SK-N-SH treated with all-trans-retinoic acid at 6 μM for 48 hours (cell line): ENCODE measurements at regions not wholly inside any gene's neighbourhood (a gene's known extent, or its start where the extent isn't known, plus 50 kb on each side); places are given as distances from the start of the nearest gene placed in this dataset.

Experiments used
- ATAC-seq: fragments of 200-7000 bp; cut with Tn5 transposase; 3 replicates; pipeline ENCODE4 v1.9.1; 2020; ENCODE audit warnings: mild to moderate bottlenecking, moderate library complexity
- ARNTL ChIP-seq: fragments of 450-650 bp; formaldehyde crosslinking; IDR thresholded peaks from 2 replicates; pipeline ENCODE4 v1.5.0; 2020; ENCODE audit warnings: low read depth, mild to moderate bottlenecking, moderate library complexity, borderline replicate concordance
- BACH2 ChIP-seq: fragments of 250-450 bp; sonication (Bioruptor Pico); IDR thresholded peaks from 2 replicates; pipeline ENCODE4 v1.9.0; 2021; ENCODE audit warnings: mild to moderate bottlenecking, borderline replicate concordance
- CREB5 ChIP-seq: fragments of 250-450 bp; sonication (Bioruptor Pico); IDR thresholded peaks from 2 replicates; pipeline ENCODE4 v1.5.1; 2020; ENCODE audit warnings: low read depth, mild to moderate bottlenecking, moderate library complexity
- CSDC2 ChIP-seq: fragments of 250-450 bp; sonication (Bioruptor Pico); IDR thresholded peaks from 2 replicates; pipeline ENCODE4 v1.5.0; 2020; ENCODE audit warnings: mild to moderate bottlenecking, moderate library complexity
- GLIS3 ChIP-seq: fragments of 250-450 bp; sonication (Bioruptor Pico); IDR thresholded peaks from 2 replicates; pipeline ENCODE4 v1.5.0; 2020; ENCODE audit warnings: mild to moderate bottlenecking, moderate library complexity
- ISL1 ChIP-seq: fragments of 250-450 bp; sonication (Bioruptor Pico); IDR thresholded peaks from 2 replicates; pipeline ENCODE4 v2.1.2; 2022; ENCODE audit warnings: mild to moderate bottlenecking, moderate library complexity
- OSR1 ChIP-seq: fragments of 250-450 bp; sonication (Bioruptor Pico); IDR thresholded peaks from 2 replicates; pipeline ENCODE4 v1.8.0; 2022; ENCODE audit warnings: moderate library complexity, mild to moderate bottlenecking, inconsistent platforms
- PPARA ChIP-seq: fragments of 250-450 bp; sonication (Bioruptor Pico); IDR thresholded peaks from 2 replicates; pipeline ENCODE4 v1.5.0; 2020; ENCODE audit warnings: mild to moderate bottlenecking, borderline replicate concordance
- RARB ChIP-seq: fragments of 250-450 bp; sonication (Bioruptor Pico); IDR thresholded peaks from 2 replicates; pipeline ENCODE4 v1.8.0; 2021; ENCODE audit warnings: mild to moderate bottlenecking, moderate library complexity
- SNAI2 ChIP-seq: fragments of 250-450 bp; sonication (Bioruptor Pico); IDR thresholded peaks from 2 replicates; pipeline ENCODE4 v1.5.0; 2020; ENCODE audit warnings: mild to moderate bottlenecking, moderate library complexity
- TCF4 ChIP-seq: fragments of 250-450 bp; sonication (Bioruptor Pico); IDR thresholded peaks from 2 replicates; pipeline ENCODE4 v1.8.0; 2021; ENCODE audit warnings: mild to moderate bottlenecking, moderate library complexity, borderline replicate concordance
- TOX ChIP-seq: fragments of 250-450 bp; sonication (Bioruptor Pico); IDR thresholded peaks from 2 replicates; pipeline ENCODE4 v1.8.0; 2021; ENCODE audit warnings: mild to moderate bottlenecking, moderate library complexity, borderline replicate concordance
- ZFP30 ChIP-seq: fragments of 450-650 bp; formaldehyde crosslinking; IDR thresholded peaks from 2 replicates; pipeline ENCODE4 v1.5.0; 2022; ENCODE audit warnings: mild to moderate bottlenecking, moderate library complexity
- ZNF565 ChIP-seq: fragments of 450-650 bp; formaldehyde crosslinking; conservative IDR thresholded peaks from 2 replicates; pipeline ENCODE4 v1.5.0; 2020; ENCODE audit warnings: low read depth, mild to moderate bottlenecking, moderate library complexity
- ZNF70 ChIP-seq: fragments of 450-650 bp; formaldehyde crosslinking; IDR thresholded peaks from 2 replicates; pipeline ENCODE4 v1.5.0; 2020; ENCODE audit warnings: mild to moderate bottlenecking, moderate library complexity
- ZNF8 ChIP-seq: fragments of 450-650 bp; formaldehyde crosslinking; IDR thresholded peaks from 2 replicates; pipeline ENCODE4 v1.5.0; 2020; ENCODE audit warnings: mild to moderate bottlenecking, moderate library complexity
- TF ChIP-seq, protein P1 (sequence below): fragments of 250-450 bp; sonication (Bioruptor Pico); IDR thresholded peaks from 2 replicates; pipeline ENCODE4 v1.8.0; 2020; ENCODE audit warnings: mild to moderate bottlenecking, moderate library complexity, borderline replicate concordance
- TF ChIP-seq, protein P2 (sequence below): fragments of 250-450 bp; sonication (Bioruptor Pico); IDR thresholded peaks from 2 replicates; pipeline ENCODE4 v1.5.0; 2020; ENCODE audit warnings: mild to moderate bottlenecking, moderate library complexity
- TF ChIP-seq, protein P3 (sequence below): fragments of 250-450 bp; sonication (Bioruptor Pico); IDR thresholded peaks from 2 replicates; pipeline ENCODE4 v1.8.0; 2021; ENCODE audit warnings: low read depth, mild to moderate bottlenecking, moderate library complexity, borderline replicate concordance
- TF ChIP-seq, protein P4 (sequence below): fragments of 250-450 bp; sonication (Bioruptor Pico); IDR thresholded peaks from 2 replicates; pipeline ENCODE4 v1.5.1; 2021; ENCODE audit warnings: mild to moderate bottlenecking, moderate library complexity

GRCh38 chr11:111000400-111001080 is 245.0 kb upstream of the POU2AF2 start:
- TF ChIP-seq, protein P1, sequence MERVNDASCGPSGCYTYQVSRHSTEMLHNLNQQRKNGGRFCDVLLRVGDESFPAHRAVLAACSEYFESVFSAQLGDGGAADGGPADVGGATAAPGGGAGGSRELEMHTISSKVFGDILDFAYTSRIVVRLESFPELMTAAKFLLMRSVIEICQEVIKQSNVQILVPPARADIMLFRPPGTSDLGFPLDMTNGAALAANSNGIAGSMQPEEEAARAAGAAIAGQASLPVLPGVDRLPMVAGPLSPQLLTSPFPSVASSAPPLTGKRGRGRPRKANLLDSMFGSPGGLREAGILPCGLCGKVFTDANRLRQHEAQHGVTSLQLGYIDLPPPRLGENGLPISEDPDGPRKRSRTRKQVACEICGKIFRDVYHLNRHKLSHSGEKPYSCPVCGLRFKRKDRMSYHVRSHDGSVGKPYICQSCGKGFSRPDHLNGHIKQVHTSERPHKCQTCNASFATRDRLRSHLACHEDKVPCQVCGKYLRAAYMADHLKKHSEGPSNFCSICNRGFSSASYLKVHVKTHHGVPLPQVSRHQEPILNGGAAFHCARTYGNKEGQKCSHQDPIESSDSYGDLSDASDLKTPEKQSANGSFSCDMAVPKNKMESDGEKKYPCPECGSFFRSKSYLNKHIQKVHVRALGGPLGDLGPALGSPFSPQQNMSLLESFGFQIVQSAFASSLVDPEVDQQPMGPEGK = no peak
- TF ChIP-seq, protein P2, sequence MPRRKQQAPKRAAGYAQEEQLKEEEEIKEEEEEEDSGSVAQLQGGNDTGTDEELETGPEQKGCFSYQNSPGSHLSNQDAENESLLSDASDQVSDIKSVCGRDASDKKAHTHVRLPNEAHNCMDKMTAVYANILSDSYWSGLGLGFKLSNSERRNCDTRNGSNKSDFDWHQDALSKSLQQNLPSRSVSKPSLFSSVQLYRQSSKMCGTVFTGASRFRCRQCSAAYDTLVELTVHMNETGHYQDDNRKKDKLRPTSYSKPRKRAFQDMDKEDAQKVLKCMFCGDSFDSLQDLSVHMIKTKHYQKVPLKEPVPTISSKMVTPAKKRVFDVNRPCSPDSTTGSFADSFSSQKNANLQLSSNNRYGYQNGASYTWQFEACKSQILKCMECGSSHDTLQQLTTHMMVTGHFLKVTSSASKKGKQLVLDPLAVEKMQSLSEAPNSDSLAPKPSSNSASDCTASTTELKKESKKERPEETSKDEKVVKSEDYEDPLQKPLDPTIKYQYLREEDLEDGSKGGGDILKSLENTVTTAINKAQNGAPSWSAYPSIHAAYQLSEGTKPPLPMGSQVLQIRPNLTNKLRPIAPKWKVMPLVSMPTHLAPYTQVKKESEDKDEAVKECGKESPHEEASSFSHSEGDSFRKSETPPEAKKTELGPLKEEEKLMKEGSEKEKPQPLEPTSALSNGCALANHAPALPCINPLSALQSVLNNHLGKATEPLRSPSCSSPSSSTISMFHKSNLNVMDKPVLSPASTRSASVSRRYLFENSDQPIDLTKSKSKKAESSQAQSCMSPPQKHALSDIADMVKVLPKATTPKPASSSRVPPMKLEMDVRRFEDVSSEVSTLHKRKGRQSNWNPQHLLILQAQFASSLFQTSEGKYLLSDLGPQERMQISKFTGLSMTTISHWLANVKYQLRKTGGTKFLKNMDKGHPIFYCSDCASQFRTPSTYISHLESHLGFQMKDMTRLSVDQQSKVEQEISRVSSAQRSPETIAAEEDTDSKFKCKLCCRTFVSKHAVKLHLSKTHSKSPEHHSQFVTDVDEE (CRISPR knock-in tag) = no peak
- TF ChIP-seq ZFP30 (CRISPR knock-in tag) (no peak), SNAI2 (CRISPR knock-in tag) (no peak), TCF4 (no peak), GLIS3 (CRISPR knock-in tag) (no peak), OSR1 (CRISPR knock-in tag) (no peak), PPARA (CRISPR knock-in tag) (no peak), ARNTL (no peak), ZNF70 (CRISPR knock-in tag) (no peak), CSDC2 (CRISPR knock-in tag) (no peak), CREB5 (CRISPR knock-in tag) (no peak), ZNF8 (CRISPR knock-in tag) (no peak), ZNF565 (CRISPR knock-in tag) (no peak), TOX (CRISPR knock-in tag) (no peak), BACH2 (CRISPR knock-in tag) (no peak), RARB (no peak)
- TF ChIP-seq, protein P3, sequence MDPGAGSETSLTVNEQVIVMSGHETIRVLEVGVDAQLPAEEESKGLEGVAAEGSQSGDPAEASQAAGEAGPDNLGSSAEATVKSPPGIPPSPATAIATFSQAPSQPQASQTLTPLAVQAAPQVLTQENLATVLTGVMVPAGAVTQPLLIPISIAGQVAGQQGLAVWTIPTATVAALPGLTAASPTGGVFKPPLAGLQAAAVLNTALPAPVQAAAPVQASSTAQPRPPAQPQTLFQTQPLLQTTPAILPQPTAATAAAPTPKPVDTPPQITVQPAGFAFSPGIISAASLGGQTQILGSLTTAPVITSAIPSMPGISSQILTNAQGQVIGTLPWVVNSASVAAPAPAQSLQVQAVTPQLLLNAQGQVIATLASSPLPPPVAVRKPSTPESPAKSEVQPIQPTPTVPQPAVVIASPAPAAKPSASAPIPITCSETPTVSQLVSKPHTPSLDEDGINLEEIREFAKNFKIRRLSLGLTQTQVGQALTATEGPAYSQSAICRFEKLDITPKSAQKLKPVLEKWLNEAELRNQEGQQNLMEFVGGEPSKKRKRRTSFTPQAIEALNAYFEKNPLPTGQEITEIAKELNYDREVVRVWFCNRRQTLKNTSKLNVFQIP (CRISPR knock-in tag) = no peak
- TF ChIP-seq, protein P4, sequence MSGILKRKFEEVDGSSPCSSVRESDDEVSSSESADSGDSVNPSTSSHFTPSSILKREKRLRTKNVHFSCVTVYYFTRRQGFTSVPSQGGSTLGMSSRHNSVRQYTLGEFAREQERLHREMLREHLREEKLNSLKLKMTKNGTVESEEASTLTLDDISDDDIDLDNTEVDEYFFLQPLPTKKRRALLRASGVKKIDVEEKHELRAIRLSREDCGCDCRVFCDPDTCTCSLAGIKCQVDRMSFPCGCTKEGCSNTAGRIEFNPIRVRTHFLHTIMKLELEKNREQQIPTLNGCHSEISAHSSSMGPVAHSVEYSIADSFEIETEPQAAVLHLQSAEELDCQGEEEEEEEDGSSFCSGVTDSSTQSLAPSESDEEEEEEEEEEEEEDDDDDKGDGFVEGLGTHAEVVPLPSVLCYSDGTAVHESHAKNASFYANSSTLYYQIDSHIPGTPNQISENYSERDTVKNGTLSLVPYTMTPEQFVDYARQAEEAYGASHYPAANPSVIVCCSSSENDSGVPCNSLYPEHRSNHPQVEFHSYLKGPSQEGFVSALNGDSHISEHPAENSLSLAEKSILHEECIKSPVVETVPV (CRISPR knock-in tag) = no peak
- TF ChIP-seq, all 23 proteins: peak for 0
- ATAC-seq = no peak; the same call in 2 of the 3 replicates

DNA sequence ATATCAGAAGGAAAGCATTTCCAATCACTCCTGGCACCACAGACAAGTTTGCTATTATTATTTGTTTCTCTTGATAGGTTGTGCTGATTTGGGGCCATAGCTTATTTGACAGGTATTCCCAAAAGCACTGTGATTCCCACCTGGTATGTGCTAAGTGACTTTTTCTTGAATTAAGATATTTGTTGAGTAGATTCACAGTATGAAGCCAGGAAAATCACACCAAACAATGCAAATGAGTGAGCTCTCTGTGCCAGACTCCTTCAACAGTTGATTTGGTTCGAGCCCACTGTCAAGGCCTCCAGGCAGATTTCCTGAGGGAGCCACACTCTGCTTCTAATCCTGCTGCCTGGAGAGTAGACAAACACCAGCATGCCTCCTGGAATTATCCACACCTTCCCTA is 253.0 kb upstream of the POU2AF2 start:
- no peak for ATAC-seq
- TF ChIP-seq ISL1 = no peak
- no peak for TF ChIP-seq RARB
- no peak for TF ChIP-seq TOX (CRISPR knock-in tag)
- no peak for TF ChIP-seq CREB5 (CRISPR knock-in tag)
